Adrenal gland (tissue), 9 donors: ENCODE measurements at regions not wholly inside any gene's neighbourhood (a gene's known extent, or its start where the extent isn't known, plus 50 kb on each side); places are given as distances from the start of the nearest gene placed in this dataset.
A peak's percentile ranks its signal among the peaks of the same experiment; 100 is the strongest.

Source experiments
- DNase-seq, 7 donors: peaks; one replicate each; pipeline ENCODE4 v3.0.0-alpha.2; 2019 to 2020
- H3K27ac ChIP-seq, 5 donors: fragments of 200-600 bp; sonication (generic) in 4 of 5; 1 replicate in 3 of 5; 2 replicates in 2 of 5; pipeline versions ENCODE4 v1.5.1 to v1.8.0; 2016 to 2020; ENCODE audit warnings: mild to moderate bottlenecking in 1 of 5
- H3K27me3 ChIP-seq: fragments of 200-600 bp; 2 replicates; pipeline ENCODE4 v1.8.0; 2021
- H3K36me3 ChIP-seq, 2 donors: fragments of 200-600 bp; replicated peaks in 1 of 2; 1 replicate in 1 of 2; 2 replicates in 1 of 2; pipeline versions ENCODE4 v1.5.1 to v1.8.0; 2018 to 2022
- H3K4me1 ChIP-seq, 2 donors: fragments of 200-600 bp; replicated peaks in 1 of 2; 1 replicate in 1 of 2; 2 replicates in 1 of 2; pipeline versions ENCODE4 v1.5.1 to v1.8.0; 2018 to 2021
- H3K4me3 ChIP-seq, 4 donors: fragments of 200-600 bp; sonication (generic) in 3 of 4; one replicate each; pipeline ENCODE4 v1.5.1; 2016 to 2018
- H3K9me3 ChIP-seq, 3 donors: fragments of 200-600 bp; sonication (generic) in 1 of 3; replicated peaks in 1 of 3; 1 replicate in 2 of 3; 2 replicates in 1 of 3; pipeline versions ENCODE4 v1.5.1 to v1.8.0; 2016 to 2021
- POLR2A ChIP-seq, 2 donors: fragments of 450-650 bp; IDR thresholded peaks; one replicate each; pipeline ENCODE4 v1.6.1; 2017; ENCODE audit warnings: antibody characterized with exemption in 2 of 2, mild to moderate bottlenecking in 2 of 2, moderate library complexity in 1 of 2
- WGBS, 4 donors: extraction: QIAGEN DNeasy Blood & Tissue Kit in 2 of 4; methylation state at CpG; one replicate each; pipeline versions ENCODE4 v1.1.5 to v1.1.7; 2013 to 2017; 5-methylcytosine and 5-hydroxymethylcytosine counted together
- intact Hi-C, 2 donors: fragments of 100-400 bp; cut with DNase I; formaldehyde crosslinking; loops; one replicate each; pipeline versions ENCODE4 v1.14.1 to v1.15.0; 2022 to 2023
- TF ChIP-seq, protein P1 (sequence below), 6 experiments: fragments of 450-650 bp in 4 of 6; fragments of 200-600 bp in 2 of 6; sonication (generic) in 1 of 6; IDR thresholded peaks; 1 replicate in 5 of 6; 2 replicates in 1 of 6; pipeline versions ENCODE4 v1.5.1 to v1.8.0; 2016 to 2021; ENCODE audit warnings: antibody characterized with exemption in 6 of 6, mild to moderate bottlenecking in 2 of 6, moderate library complexity in 1 of 6
- donor health status: healthy with polysubstance abuse.
- donor health status: Bipolar disorder and iron deficiency.
- donor health status: DM: yes; HTN: yes; CAD: no.
- donor health status: DM: no; HTN: no; CAD: no.
- donor health status: DM: no; HTN: no; CAD: no.

DNA sequence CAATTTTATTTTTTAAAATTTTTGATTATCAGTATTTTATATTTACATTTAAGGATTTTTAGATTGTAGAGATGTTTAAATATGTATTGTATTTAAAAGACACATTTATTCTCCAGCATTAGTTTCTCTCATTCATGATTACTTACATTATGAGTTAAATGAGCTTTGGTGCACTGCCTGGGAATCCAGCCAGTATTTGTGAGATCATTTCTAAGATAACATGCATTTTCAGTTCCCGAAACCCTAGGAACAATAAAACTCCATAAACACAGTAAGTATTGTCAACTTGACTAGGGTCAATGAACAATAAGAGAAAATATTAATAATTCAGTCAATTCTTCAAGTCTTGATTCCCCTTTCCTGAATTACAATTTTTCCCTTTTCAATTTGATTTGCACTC is 403.3 kb downstream of the PLK2 start:
- Histone ChIP-seq H3K9me3 (no peaks in the 10 kb centered on the region), H3K36me3 (no peaks in the 10 kb centered on the region), H3K4me3 (no peak overlapping the region), H3K27me3 (no peaks in the 10 kb centered on the region), H3K27ac (no peak overlapping the region), H3K4me1 (no peaks in the 10 kb centered on the region)
- TF ChIP-seq, protein P1, sequence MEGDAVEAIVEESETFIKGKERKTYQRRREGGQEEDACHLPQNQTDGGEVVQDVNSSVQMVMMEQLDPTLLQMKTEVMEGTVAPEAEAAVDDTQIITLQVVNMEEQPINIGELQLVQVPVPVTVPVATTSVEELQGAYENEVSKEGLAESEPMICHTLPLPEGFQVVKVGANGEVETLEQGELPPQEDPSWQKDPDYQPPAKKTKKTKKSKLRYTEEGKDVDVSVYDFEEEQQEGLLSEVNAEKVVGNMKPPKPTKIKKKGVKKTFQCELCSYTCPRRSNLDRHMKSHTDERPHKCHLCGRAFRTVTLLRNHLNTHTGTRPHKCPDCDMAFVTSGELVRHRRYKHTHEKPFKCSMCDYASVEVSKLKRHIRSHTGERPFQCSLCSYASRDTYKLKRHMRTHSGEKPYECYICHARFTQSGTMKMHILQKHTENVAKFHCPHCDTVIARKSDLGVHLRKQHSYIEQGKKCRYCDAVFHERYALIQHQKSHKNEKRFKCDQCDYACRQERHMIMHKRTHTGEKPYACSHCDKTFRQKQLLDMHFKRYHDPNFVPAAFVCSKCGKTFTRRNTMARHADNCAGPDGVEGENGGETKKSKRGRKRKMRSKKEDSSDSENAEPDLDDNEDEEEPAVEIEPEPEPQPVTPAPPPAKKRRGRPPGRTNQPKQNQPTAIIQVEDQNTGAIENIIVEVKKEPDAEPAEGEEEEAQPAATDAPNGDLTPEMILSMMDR (IDR thresholded peaks at IDR 0.05), result no peak
- no peak for TF ChIP-seq POLR2A (IDR thresholded peaks at IDR 0.05)
- DNase-seq, result peak in 1 of 7 donors; percentile 16
- 14 to 27% (median 20%) methylated on average over 1 of the region's 1 CpG for WGBS, 4 donors
- intact Hi-C loops, result no loop called here

DNA sequence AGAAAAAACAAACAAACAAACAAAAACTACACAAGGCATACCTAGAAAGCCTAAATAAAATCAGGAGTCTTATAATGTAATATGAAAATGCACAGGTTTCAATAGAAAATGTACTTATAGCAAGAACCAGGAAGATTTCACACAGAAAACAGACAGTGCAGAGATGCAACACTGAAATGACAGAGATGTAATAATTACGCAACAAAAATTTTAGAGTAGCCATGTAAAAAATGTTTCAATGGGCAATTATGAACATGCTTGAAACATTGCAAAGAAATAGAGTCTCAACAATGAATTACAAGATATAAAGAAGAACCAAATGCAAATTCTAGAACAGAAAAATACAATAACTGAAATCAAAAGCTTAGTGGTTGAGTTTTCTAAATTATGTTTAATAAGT is 405.9 kb downstream of the PLK2 start:
- H3K4me1 ChIP-seq, result no peaks in the 10 kb centered on the region
- intact Hi-C loops, result no loop called here
- H3K27me3 ChIP-seq, result no peaks in the 10 kb centered on the region
- WGBS, 4 donors, result 86 to 95% (median 92%) methylated on average over 1 of the region's 1 CpG
- H3K4me3 ChIP-seq, result no peak overlapping the region
- H3K9me3 ChIP-seq, result no peaks in the 10 kb centered on the region
- H3K27ac ChIP-seq, result no peak overlapping the region
- TF ChIP-seq, protein P1 (IDR thresholded peaks at IDR 0.05), result no peak
- no peak for TF ChIP-seq POLR2A (IDR thresholded peaks at IDR 0.05)
- H3K36me3 ChIP-seq, result no peaks in the 10 kb centered on the region
- DNase-seq, result no peak

- H3K27me3 ChIP-seq, result no peaks in the 10 kb centered on the region
- H3K36me3 ChIP-seq, result no peaks in the 10 kb centered on the region
- no peaks in the 10 kb centered on the region for H3K9me3 ChIP-seq
- H3K4me1 ChIP-seq, result no peaks in the 10 kb centered on the region
- no peak overlapping the region for H3K27ac ChIP-seq
- WGBS, 4 donors, result 80 to 90% (median 89%) methylated on average over 3 of the region's 3 CpGs
- DNase-seq, result no peak
- intact Hi-C loops, result no loop called here
- TF ChIP-seq, protein P1 (IDR thresholded peaks at IDR 0.05), result no peak
- no peak for TF ChIP-seq POLR2A (IDR thresholded peaks at IDR 0.05)
- no peak overlapping the region for H3K4me3 ChIP-seq
These were observed 410.9 kb downstream of the PLK2 start for GRCh38 chr5:58048954-58049353.

GRCh38 chr5:58048185-58048925 is 411.5 kb downstream of the PLK2 start:
- Histone ChIP-seq H3K27me3 (no peaks in the 10 kb centered on the region), H3K36me3 (no peaks in the 10 kb centered on the region), H3K4me3 (no peak overlapping the region), H3K27ac (no peak overlapping the region), H3K9me3 (no peaks in the 10 kb centered on the region), H3K4me1 (no peaks in the 10 kb centered on the region)
- WGBS, 4 donors, result 87 to 91% (median 89%) methylated on average over 4 of the region's 4 CpGs
- intact Hi-C loops, result no loop called here
- DNase-seq, result no peak
- TF ChIP-seq, protein P1 (IDR thresholded peaks at IDR 0.05), result no peak
- TF ChIP-seq POLR2A (IDR thresholded peaks at IDR 0.05), result no peak
